HG03045 (cell line): ENCODE measurements at regions not wholly inside any gene's neighbourhood (a gene's known extent, or its start where the extent isn't known, plus 50 kb on each side); places are given as distances from the start of the nearest gene placed in this dataset.

Experiments used
- ATAC-seq: cut with Tn5 transposase; IDR thresholded peaks from one replicate; pipeline ENCODE4 v1.9.1; 2021; ENCODE audit warnings: mild to moderate bottlenecking, moderate library complexity; ENCODE audit not compliant: unreplicated experiment

DNA sequence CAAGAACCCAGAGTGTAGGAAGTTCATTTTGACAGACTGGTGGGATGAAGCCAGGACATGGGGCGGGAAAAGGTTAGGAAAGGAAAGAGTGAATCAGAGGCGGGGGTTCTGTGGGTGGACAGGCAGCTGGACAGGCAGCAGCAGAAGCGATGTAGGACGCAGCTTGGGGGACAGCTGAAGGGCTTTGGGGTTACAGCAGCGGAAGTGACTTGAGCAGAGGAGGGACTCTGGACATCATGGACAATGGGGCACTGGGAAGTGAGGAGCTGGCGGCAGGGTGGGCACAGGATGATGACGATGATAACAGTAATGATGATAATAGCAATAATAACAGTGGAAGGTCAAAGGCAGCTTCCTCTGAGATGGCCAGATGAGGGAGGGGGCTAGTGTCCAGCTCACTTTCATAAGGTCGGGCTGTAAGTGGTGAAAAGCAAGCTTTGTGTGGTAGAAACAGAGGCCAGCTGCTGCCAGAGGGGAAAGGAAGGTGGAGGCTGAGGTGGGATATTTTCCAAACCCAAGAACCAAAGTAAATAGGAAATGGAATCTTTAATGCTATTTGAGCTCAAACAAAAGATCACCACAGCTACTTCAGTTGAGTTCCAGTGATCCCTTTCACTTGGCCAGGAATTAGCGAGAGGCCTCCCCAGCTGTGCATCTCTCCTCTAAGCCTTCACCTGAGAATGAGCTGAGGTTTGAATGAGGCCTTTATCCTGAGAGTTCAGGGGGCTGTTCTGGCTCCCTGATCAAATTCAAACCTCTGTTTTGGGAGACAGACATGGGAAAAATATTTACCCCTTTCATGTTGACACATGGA lies 433.5 kb downstream of the DHX35 start:
- ATAC-seq = no peak

DNA sequence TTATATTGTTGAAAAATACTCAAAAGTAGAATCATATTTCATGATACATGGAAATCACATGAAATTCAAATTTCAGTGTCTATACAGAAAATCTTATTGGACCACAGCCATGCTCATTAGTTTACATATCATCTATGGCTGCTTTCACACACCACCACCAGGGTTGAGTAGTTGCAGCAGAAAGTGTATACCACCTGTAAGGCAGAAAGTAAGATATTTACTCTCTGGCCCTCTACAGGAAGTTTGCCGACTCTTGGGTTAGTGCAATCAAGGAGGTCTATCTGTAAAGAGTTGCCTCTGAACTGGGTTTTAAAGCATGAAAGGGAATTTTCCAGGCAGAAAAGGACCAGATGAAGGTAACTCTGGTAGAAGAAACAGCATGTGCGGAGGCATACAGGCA lies 432.3 kb downstream of the DHX35 start:
- ATAC-seq = no peak

DNA sequence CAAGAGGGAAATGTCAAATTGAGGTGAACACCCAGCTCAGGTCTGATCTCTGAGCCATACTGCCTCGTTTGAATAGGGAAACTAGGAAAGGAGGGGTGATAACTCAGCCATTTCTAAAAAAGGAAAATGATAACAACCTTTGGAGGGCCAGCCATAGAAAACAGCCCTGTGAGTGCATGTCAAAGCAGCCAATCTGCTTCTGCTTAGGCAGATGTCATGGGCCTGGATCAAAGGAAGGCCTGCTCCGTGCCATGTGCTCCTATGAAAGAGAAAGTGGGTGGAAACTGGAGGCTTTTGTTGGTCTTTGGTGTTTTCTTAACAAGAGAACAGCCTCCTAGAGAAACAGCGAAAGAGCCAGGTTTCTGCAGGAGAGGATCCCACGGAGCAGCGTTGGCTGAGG lies 428.0 kb downstream of the DHX35 start:
- ATAC-seq = no peak

DNA sequence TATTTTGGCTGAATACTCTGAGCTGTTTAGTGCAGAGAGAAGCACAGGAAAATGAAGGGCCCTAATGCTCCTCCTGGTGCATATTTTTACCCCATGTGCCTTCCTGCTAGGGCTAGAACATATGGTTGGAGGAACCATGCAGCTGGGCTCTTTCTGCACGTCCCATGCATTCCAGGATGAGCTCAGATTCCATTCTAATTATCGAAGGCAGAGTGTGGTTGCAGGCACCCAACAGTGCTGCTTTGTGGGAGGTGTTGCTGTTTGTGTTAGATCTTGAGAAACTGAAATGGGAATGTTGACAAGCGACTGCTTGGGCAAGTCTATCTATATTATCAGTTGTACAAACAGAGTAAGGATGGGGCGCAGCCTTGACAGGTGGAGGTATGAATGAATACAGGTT lies 419.5 kb downstream of the DHX35 start:
- no peak for ATAC-seq

DNA sequence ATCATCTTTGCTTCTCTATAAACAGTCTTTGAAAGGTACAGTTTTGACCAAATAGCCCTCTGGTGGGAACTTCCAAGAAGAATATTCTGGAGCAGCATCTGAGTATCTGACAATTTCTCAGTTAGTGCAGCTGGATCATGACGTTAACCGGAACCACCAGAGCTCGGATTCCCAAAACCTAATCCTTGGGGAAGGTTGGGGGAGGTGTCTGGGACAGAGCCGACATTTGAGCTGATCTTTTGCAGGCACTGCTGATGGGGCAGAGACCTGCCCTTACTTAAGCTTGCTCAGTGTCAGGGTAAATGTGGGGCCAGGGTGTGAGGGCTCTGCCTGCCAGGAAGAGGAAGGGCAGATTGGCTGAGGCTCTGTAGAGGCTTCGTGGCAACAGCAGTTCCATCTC lies 416.6 kb downstream of the DHX35 start:
- no peak for ATAC-seq

DNA sequence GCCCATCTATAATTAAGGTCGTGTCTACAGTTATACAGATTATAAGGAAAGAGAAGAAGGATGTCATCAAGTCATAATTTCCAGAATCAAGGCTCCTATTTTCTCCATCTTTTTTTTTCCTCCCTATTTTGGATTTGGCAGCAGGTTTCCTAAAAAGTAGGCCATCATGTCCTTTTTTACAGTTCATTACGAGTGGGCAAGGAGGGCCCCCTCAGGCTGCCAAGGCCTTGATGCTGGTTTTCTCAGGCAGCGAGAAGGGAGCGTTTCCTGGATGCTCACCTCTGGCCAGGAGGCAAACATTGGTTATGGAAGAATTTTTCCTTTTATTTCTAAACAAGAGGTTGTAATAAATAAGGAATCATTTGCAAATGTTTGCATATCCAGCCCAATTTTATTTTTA lies 414.6 kb downstream of the DHX35 start:
- no peak for ATAC-seq

DNA sequence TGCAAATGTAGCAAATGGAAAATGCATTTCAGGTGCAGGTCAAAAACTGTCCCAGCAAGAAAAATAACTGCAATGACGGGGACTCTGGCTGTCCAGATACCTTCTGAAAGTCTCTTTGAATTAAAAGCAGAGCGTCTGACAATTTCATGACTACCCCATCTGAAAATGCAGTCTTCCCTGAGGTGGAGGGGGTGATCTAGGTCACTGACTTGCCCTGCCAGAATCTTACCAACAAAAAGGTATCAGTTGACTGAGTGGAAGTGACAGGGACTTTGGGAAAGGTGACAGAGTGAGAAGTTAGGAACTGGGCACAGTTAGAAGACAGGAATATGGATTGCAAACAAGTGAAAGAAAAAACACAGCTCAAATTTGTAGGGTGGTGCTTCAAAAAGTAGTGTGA lies 402.2 kb downstream of the DHX35 start:
- ATAC-seq = no peak

DNA sequence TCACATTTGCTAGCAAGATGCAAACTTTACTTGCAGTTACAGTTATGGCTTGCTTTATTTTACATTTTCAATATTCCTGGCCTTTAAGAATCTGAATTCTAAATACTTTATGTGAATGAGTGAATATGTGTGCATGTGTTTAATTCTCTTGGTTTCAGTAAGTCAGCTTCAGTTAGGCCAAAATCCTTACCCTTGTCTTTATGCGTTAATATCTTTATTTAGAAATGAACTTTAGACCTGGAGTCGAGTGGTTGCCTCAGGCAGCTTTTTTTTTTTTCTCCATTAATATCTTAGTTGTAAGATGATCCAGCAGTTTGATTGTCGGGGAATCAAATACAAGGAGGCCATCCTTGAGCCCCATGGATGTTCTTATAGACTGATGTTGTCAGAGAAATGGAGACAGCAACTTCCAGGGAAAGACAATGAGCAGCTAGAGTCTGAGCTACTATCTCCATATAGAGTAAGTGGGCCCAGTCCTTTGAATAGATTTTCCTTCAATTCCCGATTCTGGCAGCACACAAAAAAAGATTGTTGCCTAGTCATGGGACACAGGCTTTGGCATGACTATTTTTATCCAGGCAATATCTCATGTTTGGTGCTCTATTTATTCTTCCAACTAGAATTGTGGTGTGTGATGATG lies 398.0 kb downstream of the DHX35 start:
- ATAC-seq = no peak

DNA sequence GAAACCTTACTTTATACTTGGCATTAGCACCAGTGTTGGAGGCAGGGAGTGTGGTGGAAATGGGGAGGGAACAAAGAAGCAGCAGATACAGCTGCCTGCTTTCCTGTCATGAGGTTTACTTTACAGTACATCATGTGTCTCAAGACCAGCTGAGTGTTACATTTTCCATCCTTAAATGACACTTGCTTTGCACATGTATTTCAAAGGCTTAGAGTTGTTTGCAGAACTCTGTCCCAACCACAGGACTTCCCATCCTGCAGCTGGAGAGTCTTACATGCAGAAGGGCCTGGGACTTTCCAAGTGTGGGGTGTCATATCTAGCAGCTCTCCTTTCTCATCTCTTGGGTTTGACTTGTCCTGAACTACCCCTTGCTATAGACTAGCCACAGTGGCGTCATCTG lies 395.9 kb downstream of the DHX35 start:
- ATAC-seq = no peak

DNA sequence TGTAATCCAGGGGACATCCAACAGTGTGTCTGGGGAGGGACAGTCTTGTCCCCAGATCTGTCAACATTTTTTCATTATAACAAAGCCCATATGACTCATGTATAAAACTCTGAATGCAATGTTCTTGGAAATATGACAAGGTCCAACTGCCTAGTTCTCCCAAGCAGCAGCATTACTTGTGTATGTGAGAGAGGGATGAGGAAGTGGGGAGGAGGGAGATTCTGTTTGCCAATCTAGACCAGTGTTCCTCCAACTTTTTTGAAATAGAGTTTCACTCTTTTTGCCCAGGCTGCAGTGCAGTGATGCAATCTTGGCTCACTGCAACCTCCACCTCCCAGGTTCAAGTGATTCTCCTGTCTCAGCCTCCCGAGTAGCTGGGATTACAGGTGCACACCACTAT lies 394.8 kb downstream of the DHX35 start:
- no peak for ATAC-seq

DNA sequence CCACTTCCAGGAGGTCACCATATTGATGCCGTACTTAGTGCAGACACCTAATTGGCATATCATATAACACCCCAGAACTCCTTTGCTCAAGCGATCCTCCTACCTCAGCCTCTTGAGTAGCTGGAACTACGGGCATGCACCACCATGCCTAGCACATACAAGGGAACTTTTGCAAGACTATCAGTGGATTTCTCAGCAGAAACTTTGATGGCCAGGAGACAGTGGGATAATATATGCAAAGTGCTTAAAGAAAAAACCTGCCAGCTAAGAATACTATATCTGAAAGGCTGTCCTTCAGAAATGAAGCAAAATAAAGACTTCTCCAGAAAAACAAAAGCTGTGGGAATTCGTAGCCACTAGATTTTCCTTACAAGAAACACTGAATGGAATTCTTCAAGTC lies 387.1 kb downstream of the DHX35 start:
- ATAC-seq = no peak

DNA sequence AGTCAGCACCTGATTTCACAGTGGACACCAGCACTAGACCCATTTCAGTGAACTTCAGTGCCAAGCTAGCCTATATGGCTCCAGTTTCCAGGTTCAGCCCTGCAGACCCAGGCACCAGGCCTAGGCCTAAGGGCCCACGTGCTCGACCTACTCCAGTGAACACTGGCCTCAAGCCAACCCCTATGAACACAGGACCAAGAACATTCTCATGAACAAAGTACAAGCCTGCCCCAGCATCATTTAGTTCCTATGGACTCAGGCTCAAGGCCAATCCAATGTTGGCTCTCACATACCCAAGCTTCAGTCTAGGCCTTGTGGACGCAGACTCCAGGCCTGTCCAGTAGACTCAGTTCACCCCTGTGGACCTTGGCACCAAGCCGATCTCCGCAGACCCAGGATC lies 385.5 kb downstream of the DHX35 start:
- ATAC-seq = no peak

DNA sequence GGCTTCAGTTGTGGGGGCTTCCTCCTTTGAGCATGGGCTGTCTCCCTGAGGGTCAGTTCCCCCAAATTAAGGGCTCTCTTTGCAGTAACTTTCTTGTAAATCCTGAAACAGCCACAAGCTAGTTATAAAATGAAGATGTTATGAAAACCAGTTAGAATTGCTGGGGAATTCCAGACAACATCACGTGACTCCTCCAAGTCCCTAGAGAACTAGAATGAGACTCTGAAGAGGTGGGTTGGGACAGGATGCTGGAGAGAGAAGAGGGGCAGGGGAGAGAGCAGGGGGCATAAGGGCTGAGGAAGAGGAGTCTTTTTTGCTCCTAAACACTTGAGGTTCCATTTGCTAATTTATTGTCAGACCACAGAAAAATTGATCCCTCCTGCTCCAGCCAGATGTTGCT lies 380.3 kb downstream of the DHX35 start:
- ATAC-seq = no peak

DNA sequence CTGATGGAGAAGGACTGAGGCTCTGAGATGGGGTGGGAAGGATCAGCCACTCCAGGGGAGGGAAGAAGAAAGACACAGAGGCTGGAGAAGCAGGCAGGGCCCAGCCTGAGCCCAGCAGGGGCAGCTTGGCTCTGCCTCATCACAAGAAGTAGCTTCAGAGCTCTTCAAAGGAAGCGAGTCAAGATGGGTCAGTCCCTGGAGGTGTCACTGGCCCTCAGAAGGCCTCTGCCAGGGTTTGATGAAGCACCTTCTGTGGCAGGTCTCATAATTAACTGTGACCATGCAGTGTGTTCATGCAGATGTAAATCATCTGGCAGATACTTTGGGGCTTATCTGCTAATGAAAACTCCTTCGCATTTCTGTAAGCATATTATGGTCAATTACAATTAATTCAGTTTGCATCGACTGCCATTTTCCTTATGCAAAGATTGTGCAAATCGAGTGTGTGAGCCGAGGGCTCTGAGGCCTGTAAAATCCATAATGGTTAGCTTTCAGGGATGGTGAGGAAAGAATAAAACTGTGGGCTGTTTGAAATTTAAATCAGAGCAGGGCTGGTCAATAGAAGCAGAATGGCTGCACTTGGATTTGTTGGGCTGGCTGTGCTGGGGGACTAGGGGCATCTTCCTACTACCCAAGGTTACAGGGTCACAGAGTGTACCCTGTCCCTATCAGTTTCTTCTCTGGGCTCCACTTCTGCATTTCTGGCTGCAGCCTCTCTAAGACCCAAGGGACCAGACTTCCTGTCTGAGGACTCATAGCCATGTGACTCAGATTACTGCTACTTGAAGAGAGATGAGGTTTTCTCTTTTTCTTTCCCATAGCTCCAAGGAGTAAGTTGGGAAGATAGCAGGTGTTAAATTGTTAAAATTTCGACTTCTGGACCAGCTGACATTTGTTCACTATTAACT lies 376.6 kb downstream of the DHX35 start:
- no peak for ATAC-seq

DNA sequence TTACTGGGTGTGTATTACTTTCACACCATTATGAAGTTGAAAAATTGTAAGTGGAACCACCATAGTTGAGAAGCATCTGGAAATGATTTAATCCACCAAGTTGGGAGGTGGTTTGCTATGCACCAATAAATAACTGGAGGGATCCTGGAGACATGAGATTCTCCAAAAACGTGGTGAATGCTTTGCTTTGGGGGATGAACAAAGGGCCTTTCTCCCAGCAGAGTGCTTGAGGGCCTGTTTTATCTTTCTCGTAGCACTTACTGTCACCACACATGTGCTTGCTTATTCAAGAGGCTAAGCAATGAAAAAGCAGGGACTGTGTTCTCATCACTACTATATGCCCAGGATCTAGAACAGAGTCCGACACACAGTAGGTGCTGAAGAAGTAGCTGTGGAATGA lies 371.1 kb downstream of the DHX35 start:
- ATAC-seq = no peak

DNA sequence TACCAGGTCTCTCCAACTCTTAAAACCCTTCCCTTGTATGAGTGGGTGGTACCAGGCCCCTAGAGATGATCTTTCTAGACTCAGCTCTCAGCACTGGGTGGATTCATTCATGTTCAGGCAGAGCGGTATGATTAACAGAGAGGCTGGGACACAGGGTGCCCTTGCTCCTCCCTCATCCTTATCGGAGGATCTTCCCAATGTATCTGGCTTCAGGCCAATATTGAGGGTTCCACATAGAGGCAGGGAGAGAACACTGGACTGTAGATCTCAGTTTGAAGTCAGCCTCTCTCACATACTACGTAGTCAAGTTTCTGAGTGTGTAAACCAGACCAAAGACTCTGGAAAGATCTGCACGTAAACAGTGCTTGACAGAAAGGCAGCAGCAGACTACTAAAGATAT lies 366.2 kb downstream of the DHX35 start:
- ATAC-seq = no peak

DNA sequence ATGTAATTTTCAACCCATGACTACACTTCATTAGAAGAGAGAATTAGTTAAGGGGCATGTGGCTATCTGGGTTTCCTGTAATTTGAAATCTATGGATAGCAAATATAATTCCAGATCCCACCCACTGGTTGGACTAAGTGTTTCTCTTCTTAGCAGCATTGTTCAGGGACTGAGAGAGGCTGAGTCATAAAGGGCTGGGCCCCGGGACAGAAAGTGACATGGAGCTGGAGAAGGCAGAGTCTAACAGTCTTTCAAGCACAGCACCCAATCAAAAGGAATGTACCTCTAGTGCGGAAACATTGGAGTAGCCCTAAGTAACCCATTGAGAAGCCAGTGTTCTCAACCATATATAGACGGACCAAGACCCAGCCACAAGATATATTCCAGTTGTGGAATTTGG lies 363.9 kb downstream of the DHX35 start:
- ATAC-seq = no peak

DNA sequence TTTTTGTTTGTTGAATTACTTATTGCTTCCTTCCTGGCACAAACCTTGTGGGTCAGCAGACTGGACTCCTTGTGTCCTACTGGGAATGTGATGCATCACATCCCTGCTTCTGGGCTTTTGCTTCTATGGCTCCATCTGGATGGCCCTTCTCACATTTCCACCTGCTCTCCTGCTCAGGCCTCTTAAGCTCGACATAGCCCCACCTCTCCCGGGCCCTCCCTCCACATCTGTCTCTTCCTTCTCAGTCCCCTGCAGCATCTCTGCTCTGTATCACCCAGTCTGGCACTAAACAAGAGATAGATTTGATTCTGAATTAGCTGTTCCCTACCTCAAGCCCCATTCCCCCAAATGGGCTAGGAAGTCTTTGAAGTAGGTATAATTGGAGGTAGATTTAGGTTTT lies 356.8 kb downstream of the DHX35 start:
- no peak for ATAC-seq

DNA sequence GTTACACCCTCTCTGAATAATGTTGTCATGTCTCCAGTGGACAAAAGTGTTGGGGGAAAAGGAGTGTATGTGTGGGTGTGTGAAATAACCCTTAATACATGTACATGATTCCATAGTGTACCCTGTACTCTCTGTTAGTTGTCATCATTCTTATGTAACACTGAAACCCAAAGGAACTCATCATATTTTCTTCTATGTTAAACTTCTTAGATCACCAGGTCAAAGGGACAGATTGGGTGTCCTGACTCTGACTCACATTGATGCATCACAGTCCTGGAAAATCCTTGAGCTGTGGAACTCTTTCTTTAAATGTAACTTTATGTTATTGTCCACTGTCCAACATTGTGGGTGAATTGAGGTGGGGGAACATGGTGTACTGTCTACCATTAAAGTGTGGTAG lies 350.5 kb downstream of the DHX35 start:
- ATAC-seq = no peak

DNA sequence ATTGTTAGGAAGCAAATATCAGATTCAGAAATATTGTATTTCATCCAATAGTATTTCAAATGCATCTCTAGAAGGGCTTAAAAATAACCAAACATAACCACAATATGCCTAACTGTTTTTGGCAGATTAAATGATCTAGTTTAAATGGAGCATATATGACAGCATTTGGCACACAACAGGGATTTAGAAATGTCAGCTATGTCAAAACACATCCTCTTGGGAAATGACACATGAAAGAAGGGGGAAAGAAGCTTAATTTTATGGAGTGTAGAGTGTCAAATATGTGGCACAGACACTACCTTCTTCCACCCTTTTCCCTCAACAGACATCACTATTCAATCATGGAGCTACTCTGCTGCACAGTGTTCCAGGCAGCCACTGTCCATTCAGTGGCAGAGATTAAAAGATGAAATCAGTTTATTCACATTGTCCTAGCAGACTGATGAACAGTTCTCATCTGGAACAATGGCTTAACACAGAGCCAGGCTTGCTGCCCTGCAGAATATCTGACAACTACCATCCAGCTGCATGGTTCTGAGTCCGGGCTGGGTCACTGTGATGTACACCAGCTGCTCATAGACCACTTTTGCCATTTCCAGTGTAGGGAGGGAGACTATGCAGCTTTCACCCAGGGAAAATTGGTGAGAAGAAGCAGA lies 349.8 kb downstream of the DHX35 start:
- ATAC-seq = no peak

DNA sequence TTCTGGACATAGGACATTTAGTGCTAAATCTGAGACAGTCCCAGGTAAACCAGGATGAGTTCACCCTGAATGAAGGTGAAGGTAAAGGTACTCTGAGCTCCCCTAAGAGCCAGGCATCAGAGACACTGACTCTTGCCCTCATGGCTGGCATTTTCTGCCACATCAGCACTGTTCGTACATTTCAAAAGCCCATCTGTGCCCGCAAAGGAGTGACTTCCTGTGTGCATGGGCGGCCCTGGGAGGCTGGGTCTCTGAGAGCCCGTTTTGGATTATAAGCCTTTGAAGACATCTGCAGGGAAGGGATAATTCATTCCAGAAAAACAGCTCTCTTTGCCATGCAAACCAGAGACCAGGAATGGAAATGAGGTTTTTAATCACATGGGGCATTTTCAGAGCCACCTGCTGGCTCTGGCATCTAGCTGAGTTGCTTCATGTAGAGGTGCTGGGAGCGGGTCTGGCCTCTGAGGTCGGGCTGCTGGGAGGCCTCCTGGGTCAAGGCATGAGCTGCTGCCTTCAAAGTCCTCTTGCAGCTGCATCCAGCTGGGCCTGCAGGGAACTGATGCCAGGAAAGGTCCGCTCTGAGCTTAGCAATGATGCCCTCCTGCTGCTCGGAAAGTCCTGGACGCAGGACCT lies 348.3 kb downstream of the DHX35 start:
- ATAC-seq = no peak
